Right forelimb (tissue), 1 donor: ENCODE measurements at regions not wholly inside any gene's neighbourhood (a gene's known extent, or its start where the extent isn't known, plus 50 kb on each side); places are given as distances from the start of the nearest gene placed in this dataset.

Experiments used
- DNase-seq: peaks from one replicate; pipeline ENCODE4 v3.0.0-alpha.2; 2018

DNA sequence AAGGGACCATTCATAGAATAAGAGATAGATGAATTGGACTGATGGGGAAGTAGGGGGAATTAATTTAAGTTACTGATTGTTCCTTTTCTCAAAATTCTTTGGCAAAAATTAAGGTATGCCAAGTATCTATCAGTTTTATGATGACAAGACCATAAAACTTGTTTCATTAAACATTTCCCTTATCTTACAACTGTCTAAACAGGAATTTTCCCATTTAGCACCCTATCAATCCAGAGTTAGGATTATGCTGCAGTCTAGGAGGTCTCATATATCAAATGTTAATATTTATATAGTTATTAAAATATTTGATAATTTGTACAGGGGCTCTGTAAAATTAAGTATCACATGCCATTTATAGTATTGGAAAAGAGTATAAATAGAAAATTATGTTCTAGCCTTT, 51.5 kb upstream of the ARID1B start:
- no peak for DNase-seq

DNA sequence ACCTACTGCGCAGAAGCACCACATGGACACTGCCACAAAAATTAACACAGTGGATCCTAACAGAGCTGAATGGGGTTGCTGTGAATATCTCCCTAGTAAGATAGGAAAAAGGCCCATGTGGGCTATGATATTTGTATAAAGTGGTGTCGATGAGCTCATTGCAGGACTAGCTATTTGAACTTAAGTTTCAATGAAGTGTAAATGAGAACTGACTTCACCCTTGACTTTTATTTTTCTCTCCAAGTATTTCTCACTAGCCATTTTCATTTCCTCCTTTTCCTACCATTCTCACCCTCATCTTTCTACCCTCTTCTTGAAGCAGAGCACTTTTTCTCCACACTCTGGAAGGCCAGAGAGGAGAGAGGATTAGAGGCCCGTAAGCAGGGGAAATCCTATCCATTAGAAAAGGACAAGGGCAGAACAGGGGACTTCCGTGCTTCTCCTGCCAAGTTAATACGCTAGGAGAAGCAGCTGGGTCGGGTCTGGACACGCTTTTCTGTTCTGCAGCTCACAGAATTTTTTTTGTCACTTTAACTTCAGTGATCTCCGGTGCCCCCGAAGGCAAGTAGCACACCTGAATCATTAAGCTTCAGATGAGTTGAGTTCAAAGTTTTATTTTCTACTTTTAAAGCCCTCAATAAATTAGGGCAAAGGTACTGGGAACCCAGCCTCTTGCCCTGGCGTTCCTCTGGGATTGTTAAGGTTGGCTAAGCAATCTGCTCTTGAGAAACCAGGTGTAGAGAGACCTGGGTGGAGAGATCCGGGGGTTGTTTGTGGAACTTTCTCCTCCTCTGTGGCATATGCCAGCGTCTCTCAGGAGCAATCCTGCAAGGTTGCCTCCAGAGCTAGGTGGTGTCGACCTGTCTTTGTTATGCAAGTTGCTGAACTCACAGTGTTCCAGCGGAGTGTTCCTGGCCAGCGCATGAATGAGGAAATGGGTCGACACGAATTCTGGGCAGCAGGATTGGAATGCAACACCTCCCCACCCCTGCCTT, 56.2 kb upstream of the ARID1B start:
- no peak for DNase-seq

DNA sequence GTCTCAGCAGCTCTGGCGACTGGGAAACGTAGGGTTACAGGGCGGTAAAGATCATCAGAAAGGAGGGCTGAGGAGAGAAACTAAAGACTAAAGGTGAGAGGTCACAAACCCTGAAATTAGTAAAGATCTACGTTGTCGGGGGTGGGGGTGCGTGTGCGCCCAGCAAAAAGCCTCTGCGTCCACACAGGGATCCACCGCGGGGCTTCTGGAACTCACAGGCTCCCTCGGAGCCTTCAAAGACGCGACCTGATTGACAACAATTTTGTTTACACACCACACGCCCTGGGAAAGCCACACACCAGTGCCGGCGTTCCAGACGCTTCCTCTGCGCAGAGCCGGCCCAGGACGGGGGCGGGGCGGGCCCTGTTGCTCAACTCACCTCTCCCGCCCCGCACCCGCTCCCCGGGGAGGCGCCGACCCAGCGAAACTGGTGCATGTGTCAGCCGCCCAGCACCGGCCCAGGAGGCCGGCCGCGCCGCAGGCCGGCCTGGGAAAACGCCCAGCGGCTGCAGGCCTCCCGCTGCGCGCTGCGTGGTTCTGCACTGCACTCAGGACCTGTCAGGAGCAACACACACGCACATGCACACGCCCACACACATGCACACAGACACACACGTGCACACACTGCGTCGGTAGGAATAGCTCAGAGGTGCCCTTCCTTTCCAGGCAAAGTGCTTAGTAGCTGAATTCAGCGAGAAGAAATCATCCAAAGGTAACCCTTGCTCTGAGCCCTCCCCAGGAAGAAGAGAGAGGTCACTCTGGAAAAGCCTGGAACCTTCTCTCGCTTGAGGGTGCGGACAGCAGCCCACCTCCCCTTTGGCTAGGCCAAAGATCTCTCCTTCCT, 57.2 kb upstream of the ARID1B start:
- peak; percentile 74 for DNase-seq

DNA sequence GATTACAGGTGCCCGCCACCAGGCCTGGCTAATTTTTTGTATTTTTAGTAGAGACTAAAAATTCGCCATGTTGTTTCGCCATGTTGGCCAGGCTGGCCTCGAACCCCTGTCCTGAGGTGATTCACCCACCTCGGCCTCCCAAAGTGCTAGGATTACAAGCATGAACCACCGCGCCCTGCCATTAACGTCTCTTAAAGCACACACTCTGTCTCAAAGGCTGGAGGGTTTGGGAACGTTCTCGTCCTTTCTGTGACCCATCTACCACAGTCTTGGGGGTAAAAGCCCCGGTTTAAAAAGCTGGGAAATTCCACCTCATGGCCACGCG, 57.8 kb upstream of the ARID1B start:
- DNase-seq: no peak

DNA sequence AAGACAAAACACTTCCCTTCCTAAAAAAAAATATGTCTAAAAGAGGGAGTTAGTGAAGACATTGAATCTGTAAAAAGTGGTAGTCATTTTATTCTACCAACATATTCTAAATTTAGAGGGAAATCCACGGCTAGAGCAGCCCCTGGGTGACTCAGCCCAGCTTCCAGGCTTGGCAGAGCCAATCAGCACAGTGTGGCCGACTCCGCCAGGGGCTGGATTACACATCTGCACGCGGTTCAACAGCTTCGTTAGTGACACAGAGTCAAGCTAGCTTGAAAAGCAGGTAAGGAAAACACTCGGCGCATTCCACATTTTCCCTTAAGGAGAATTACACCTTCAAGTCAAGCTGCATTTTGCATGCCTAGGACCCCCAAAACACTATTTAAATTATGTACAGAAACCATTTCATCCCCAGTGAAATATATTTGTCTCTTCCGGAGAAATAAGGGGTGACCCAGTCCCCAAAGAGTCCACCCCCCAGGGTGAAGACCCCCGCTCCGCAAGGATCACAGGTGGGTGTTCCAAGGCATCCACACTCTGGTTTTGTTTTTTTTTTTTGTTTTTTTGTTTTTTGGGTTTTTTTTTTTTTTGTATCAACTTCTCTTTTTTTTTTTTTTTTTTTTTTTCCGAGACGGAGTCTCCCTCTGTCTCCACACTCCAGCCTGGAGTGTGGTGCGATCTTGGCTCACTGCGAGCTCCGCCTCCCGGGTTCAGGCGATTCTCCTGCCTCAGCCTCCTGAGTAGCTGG, 58.4 kb upstream of the ARID1B start:
- DNase-seq: no peak

DNA sequence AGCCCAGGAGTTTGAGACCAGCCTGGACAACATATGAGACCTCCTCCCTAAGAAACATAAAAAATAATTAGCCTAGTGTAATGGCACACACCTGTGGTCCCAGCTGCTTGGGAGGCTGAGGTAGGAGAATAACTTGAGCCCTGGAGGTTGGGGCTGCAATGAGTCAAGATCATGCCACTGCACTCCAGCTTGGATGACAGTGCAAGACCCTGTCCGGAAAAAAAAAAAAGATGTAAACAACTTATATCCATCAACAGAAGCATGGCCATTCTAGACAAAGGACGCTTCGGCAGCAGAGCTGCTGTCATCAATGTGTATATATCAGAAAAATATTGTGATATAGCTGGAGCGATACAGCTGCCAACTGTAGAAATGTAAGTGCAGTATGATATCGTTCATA, 59.6 kb upstream of the ARID1B start:
- no peak for DNase-seq

DNA sequence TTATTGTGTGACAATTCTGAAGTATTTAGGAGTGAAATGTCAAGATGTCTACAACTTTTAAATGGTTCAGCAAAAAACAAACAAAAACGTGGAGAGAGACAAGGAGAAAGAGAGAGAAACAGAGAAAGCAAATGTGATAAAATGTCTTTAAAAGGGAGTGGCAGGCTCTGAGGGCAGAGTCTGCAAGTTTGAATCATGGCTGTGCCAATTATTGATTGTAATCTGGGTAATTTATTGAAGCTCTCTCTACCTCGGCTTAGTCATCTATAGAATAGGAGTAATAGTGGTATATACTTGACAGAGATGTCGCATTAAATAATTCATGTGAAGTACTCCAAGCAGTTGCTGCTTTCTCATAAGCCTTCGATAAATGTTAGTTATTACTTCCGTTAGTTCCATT, 61.3 kb upstream of the ARID1B start:
- DNase-seq: no peak

DNA sequence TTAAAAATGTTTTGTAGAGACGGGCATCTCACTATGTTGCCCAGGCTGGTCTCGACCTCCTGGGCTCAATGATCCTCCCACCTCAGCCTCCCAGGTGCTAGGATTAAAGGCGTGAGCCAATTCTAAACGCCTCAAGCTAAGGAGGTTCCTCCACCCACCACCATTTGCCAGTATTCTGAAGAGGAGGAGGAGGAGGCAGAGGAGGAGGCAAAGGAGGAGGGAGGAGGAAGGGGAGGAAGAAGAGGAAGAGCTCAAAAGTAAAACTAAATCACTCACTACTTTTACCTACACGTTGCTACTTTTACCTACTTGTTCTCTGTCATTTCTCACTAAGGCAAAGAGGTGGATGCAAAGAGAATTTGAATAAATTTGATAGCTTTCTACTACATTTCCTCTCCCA, 63.6 kb upstream of the ARID1B start:
- no peak for DNase-seq

DNA sequence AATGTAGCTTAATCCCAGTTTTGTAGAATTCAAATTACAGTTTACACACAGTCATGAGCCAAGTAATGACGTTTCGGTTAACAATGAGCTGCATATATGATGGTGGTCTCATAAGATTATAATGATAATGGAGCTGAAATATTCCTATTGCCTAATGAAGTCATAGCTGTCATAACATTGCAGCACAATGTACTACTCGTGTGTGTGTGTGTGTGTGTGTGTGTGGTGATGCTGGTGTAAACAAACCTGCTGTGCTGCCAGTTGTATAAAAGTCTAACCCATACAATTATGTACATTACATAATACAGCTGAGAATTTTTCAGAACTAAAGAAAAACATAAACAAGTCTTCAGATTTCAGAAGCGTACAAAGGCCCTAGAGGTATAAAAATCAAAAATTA, 66.7 kb upstream of the ARID1B start:
- no peak for DNase-seq

DNA sequence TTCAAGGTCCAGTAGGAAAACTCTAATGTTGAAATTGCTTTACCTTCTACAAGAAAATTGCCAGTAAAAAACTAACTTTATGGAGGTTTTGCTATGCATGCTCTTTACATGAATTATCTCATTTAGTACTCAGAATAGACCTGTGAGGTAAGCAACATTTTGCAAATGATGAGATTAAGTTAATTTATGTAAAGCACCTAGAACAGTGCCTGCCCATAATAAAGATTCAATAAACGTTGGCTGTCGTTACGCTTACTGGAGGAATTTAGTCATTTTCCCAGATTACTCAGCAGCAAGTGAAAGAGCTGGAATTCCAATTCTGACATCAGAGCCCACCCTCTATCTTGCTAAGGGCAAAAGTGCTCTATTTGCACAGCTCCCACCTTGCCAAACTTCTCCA, 69.4 kb upstream of the ARID1B start:
- DNase-seq: no peak

DNA sequence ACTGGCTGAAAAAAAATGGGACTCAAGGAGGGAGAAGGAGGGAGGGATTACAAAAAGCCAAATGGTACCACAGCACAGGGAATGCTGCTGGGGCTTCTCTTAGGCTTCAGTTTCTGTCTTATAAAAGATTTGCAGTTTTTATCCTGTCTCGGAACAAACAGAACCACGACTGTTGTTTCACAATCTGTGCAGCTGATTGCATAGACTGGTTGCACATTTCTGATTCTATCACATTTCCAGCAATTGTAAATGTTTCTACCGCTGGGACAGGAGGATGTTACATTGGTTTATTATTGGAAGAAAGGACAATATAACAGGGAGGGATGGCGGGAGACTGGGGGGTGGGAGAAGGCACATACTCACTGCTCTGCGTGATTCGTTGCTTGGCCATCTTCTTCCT, 73.5 kb upstream of the ARID1B start:
- no peak for DNase-seq

DNA sequence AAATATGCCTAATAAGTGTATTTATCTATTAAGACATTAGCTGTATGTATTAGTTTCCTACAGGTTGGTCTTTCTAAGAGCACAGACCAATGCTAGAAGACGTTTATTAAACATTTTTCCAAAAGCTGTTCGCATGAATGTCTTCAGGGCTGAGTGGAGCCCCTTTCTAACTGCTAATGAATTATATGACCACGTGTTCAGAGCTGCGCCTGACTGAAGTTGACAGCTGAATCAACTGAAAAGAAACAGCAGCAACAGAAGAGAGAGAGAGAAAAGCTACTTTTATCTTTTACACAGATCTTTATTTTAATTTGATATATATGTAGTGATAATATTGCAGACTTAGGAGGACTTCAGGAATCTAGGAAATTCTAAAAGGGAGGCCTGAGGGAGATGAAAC, 75.2 kb upstream of the ARID1B start:
- no peak for DNase-seq

DNA sequence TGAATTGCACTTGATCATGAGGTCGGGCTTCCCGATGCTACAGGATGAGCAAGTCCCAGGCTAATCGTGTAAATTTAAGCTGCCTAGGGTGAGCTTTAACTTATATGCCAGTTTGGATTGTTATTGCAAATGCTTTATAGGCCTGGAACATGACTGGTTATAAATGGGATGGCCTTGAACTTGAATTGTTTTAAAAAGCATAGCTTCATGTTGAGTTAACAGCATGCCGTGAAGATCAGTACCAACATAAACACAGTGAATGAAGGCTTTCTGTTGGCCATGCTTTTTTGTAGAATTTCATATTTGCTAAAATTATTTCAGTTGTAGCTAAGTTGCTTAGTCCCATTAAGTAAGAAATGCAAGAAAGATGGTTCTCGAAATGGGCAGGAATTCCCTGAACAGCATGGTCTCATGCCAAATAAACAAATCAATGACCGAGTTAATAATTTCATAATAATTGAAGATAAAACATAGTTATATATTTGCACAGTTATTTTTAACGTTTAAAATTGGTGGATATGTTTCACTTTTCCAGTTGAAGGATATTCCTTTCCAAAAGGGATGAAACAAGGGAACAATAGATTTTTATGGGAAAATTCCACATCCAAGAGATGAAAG, 76.6 kb upstream of the ARID1B start:
- no peak for DNase-seq

DNA sequence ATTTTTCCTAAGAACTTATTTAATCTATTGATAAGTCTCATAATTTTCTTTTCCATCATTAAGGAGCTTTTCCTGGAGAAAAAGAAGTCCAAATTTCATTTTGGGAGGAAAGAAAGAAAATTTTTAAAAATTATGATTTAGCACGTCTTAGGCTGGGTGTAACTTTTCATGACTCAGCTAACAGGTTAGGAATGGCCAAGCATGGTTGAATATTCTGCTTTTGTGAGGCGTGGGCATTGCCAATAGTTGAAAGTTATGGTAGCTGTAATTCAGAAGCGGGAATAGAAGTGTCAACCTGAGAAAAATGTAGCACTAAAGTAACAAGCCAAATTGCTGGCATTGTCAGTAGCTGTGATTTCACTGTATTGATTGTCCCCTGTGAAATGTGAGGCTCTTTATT, 77.2 kb upstream of the ARID1B start:
- DNase-seq: no peak

DNA sequence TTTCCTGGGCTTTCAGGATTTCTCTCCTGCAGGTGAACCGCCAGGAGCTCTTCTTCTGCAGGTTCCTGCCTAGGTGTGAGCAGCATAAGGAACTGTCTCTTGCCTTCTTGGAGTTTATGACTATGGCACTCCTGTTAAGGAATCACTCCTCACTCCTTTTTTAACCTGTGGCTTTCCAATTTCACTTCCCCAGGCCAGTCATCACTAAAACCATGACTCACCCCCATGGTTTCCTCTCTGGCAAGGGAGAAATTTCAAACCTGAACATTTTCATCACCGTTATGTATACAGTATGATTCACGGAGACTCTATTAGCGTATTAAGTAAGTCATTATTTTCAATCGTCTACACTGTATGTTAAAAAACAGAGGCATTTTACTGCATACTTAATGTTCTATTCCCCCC, 78.2 kb upstream of the ARID1B start:
- no peak for DNase-seq

DNA sequence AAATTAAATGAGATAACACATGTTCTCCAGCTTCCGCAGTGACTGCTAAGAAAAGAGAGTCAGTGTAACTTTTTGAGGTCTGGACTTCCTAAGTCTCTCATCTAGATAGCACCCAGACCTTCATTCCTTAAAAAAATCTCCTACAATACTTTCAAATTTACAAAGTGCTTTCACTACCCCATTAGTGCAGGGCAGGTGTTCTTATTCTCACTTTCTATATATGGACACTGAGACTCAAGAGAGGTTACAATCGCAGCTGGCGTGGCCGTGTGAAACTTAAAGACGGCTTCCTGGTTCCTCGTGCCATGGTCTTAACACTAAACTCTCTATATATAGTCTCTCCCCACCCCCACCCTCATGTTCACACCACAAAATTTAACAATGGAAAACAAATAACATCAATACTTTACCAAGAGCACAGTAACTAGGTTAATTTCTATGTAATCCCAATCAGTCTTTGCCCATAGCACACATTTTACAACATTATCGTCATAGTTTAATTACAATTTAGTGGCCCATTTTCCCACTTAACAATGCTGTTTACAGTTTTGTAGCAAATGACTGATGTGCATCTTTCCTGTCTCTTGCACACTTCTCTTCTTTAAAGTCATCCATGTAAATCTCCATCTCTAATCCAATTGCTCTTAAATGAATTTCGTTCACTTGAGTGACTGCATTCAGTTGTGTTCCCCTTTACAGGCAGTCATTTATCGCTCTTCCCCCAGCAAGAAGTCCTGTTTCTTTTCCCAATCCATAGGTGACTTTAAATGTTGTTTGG, 78.8 kb upstream of the ARID1B start:
- no peak for DNase-seq

DNA sequence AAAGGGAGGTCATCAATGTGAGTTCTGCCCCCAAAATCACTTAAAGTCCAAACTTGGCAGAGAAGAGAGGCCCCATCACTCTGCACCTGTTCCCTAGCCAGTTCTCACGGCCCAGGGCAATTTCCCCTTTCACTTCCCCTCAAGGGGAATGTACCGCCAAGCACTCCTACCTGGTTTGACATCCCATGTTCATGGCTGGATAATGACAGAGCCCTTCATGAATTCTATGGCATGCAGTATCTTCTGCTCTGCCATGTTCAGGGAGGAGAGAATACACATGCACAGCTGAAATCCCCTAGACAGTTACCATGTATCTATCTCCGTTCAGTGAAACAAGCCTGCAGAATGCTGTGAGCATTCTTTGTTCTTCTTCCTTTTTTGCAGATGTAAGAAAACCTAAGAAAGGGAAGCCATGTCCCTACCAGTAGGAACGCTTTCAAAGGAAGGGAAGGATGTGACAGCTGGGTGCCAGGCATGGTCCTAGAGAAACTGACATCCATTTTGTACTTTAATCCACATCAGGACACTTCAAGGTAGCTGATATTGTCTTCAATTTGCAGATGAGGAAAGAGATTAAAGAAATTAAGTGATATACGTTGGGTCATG, 79.8 kb upstream of the ARID1B start:
- no peak for DNase-seq

DNA sequence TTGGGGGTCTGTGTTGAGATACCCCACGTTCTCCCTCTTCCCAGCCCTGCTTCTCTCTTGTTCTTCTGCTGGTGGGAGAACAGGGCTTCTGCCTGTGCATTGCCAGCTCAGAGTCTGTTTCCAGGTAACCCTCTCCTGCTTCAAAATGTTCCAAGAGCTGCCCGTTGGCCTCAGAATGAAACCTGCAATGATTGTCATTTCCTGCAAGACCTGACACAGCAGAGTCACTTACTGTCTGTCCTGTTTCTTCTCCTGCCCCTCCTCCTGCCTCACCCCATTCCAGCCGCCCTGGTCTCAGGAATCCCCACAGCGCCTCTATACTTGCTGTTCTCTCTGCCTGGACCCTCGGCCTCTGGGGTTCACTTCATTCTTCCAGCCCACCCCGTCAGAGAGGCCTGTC, 81.4 kb upstream of the ARID1B start:
- no peak for DNase-seq

DNA sequence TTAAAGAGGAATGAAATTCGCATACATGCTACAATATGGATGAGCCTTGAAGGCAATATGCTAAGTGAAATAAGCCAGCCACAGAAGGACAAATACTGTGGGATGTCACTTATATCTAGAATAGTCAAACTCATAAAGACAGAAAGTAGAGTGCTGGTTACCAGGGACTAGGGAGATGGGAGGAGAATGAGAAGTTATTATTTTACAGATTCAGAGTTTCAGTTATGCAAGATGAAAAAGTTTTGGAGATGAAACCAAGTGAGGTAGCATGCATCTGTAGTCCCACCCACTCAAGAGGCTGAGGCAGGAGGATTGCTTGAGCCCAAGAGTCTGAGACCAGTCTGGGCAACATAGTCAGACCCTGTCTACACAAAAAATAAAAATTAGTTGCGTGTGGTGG, 82.5 kb upstream of the ARID1B start:
- no peak for DNase-seq

DNA sequence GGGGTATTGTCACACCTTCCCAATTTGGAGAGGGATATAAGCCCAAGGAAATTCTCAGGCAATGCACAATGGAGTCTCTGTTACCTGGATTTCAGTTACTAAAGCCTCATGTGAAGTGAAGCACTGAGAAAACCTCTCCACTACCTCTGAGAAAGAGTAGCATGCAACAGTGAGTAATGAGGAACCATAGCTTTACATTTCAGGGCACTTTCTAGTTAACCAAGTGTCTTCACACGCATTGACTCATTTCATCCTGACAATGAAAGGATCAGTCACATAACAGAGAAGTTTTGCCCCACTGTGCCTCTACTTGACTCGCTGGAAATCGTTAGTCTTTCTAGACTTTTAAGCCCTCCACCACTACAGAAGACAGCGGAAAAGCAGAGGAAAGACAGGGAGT, 86.2 kb upstream of the ARID1B start:
- no peak for DNase-seq

DNA sequence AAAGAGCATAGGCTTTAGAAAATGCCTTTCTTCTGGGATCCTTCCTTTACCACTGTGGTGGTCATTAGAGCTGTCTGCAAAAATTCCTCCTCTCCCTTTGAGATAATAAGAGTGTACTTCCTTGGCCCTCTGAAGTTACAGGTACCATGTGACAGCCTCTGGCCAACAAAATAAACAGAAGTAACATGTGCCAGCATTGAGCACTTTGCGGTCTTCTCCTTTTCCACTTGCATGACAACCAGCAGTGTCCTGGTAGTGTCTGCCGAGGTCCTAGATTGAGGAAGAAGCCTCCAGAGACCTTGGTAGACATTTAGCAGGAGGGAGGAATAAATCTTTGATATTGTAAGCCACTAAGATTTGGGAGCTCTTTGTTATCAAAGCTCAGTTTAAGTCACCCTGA, 87.5 kb upstream of the ARID1B start:
- DNase-seq: no peak

DNA sequence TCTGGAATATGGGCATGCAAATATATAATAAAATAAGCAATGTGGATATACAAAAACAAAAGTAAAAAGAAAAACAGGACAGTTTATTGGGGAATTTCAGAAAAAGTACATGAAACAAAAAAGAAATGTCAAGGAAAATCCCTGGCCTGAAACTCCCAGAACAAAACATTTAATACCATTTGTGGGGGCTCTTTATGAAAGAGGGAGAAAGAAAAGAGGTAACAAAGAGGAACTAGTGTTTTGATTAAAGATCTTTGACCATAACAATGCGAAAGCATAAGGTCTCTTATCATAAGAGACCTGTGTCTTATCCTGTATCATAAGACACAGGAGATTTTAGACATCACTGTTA, 88.6 kb upstream of the ARID1B start:
- no peak for DNase-seq
